Astrocyte of the cerebellum (primary cell): ENCODE measurements at regions not wholly inside any gene's neighbourhood (a gene's known extent, or its start where the extent isn't known, plus 50 kb on each side); places are given as distances from the start of the nearest gene placed in this dataset.

ENCODE experiments used
- DNase-seq: peaks from one replicate; pipeline ENCODE4 v3.0.0-alpha.2; 2011; ENCODE audit warnings: low read depth
- H3K4me3 ChIP-seq: 2 replicates; pipeline ENCODE4 v1.5.1; 2011; ENCODE audit warnings: mild to moderate bottlenecking, low read depth, low read length, moderate library complexity
- CTCF ChIP-seq: IDR thresholded peaks from 2 replicates; pipeline ENCODE4 v1.5.1; 2012; ENCODE audit warnings: low read length, low read depth, moderate library complexity, mild to moderate bottlenecking; ENCODE audit errors: missing control alignments
- in situ Hi-C: cut with HindIII; loops from 2 replicates; pipeline ENCODE4 v1.10.0; 2017; ENCODE audit warnings: low sequenced_read_pairs

GRCh38 chr2:16411788-16412187, 253.8 kb downstream of the CYRIA start:
- in situ Hi-C loops: no loop called here
- no peak overlapping the region for H3K4me3 ChIP-seq
- no peak for TF ChIP-seq CTCF
- DNase-seq: no peak

GRCh38 chr2:16409849-16410248, 255.8 kb downstream of the CYRIA start:
- no peak for DNase-seq
- in situ Hi-C loops: no loop called here
- no peak overlapping the region for H3K4me3 ChIP-seq
- no peak for TF ChIP-seq CTCF

GRCh38 chr2:16409006-16409390, 256.6 kb downstream of the CYRIA start:
- no peak for TF ChIP-seq CTCF
- H3K4me3 ChIP-seq: no peak overlapping the region
- DNase-seq: no peak
- in situ Hi-C loops: no loop called here

- no peak overlapping the region for H3K4me3 ChIP-seq
- DNase-seq: no peak
- in situ Hi-C loops: no loop called here
- no peak for TF ChIP-seq CTCF
These were observed 257.2 kb downstream of the CYRIA start for GRCh38 chr2:16408331-16409005.

- TF ChIP-seq CTCF: no peak
- no peak for DNase-seq
- no peak overlapping the region for H3K4me3 ChIP-seq
- in situ Hi-C loops: no loop called here
These were observed 258.3 kb downstream of the CYRIA start for GRCh38 chr2:16407358-16407757.

DNA sequence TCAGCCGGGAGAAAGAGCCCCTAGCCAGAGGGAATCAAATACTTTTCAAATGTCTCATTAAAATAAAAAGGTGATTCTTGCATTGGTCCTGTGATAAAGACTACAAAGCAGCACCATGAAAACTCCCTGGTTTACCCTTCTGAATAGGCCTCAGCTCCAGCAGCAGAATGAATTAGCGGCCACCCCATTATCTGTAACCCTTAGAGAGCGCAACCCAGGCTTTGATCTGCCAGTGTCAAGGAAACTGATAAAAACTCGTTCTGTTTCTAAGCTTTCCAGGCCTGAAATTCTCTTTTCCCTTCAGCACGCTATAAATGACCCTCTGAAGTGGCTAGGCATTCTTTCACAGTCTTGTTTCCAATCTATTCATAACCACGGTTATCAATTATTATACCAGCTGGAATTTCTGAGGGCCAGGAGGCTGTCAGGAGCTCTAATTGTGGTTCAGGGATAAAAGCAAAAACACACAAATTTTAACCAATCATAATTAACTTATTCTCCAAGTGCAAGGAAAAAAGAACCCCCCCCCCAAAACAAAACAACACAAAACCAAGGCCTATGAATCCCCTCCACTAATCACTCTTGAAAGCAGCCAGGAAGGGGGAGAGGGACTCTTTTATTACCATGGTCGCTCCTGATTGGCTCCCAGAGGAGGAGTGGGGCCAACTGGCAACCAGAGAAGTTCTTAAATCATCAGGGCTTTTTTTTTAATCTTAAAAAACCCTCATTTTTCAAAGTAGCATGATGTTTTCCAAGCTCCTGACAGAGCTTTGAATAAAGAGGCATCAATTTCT, 258.9 kb downstream of the CYRIA start:
- in situ Hi-C loops: no loop called here
- no peak overlapping the region for H3K4me3 ChIP-seq
- TF ChIP-seq CTCF: no peak
- no peak for DNase-seq
